Sigmoid colon (tissue), 6 donors: ENCODE measurements at regions not wholly inside any gene's neighbourhood (a gene's known extent, or its start where the extent isn't known, plus 50 kb on each side); places are given as distances from the start of the nearest gene placed in this dataset.

Source experiments
- DNase-seq: peaks from one replicate; pipeline ENCODE4 v3.0.0-alpha.2; 2019
- H3K27ac ChIP-seq, 4 donors: fragments of 200-600 bp; sonication (generic); one replicate each; pipeline ENCODE4 v1.5.1; 2016 to 2019; ENCODE audit warnings: mild to moderate bottlenecking in 1 of 4
- H3K27me3 ChIP-seq, 3 donors: fragments of 200-600 bp; sonication (generic); one replicate each; pipeline ENCODE4 v1.5.1; 2019; ENCODE audit warnings: mild to moderate bottlenecking in 1 of 3
- H3K36me3 ChIP-seq, 4 donors: fragments of 200-600 bp; sonication (generic); one replicate each; pipeline ENCODE4 v1.5.1; 2016 to 2019
- H3K4me1 ChIP-seq, 4 donors: fragments of 200-600 bp; sonication (generic); one replicate each; pipeline ENCODE4 v1.5.1; 2017 to 2019
- H3K4me3 ChIP-seq, 4 donors: fragments of 200-600 bp; sonication (generic); one replicate each; pipeline ENCODE4 v1.5.1; 2017 to 2019; ENCODE audit warnings: mild to moderate bottlenecking in 2 of 4, moderate library complexity in 1 of 4
- H3K9me3 ChIP-seq, 4 donors: fragments of 200-600 bp in 3 of 4; sonication (generic) in 3 of 4; one replicate each; pipeline versions ENCODE4 v1.5.1 to v1.6.1; 2013 to 2019
- CTCF ChIP-seq, 4 experiments: fragments of 450-650 bp in 3 of 4; fragments of 200-600 bp in 1 of 4; IDR thresholded peaks; one replicate each; pipeline ENCODE4 v1.5.1; 2016 to 2019; ENCODE audit warnings: antibody characterized with exemption in 4 of 4, mild to moderate bottlenecking in 3 of 4, moderate library complexity in 2 of 4
- EP300 ChIP-seq, 4 donors: sonication (generic); formaldehyde crosslinking; IDR thresholded peaks; one replicate each; pipeline ENCODE4 v1.6.1; 2017; ENCODE audit warnings: antibody characterized with exemption in 4 of 4
- POLR2A ChIP-seq, 2 donors: fragments of 450-650 bp; IDR thresholded peaks; one replicate each; pipeline ENCODE4 v1.6.1; 2016; ENCODE audit warnings: antibody characterized with exemption in 2 of 2, mild to moderate bottlenecking in 2 of 2, moderate library complexity in 2 of 2
- POLR2AphosphoS5 ChIP-seq, 4 donors: sonication (generic); formaldehyde crosslinking; IDR thresholded peaks; one replicate each; pipeline ENCODE4 v1.6.1; 2017; ENCODE audit warnings: antibody characterized with exemption in 4 of 4
- WGBS, 2 donors: extraction: QIAGEN DNeasy Blood & Tissue Kit; methylation state at CpG; one replicate each; pipeline ENCODE4 v1.1.7; 2013; 5-methylcytosine and 5-hydroxymethylcytosine counted together
- intact Hi-C: fragments of 100-400 bp; cut with DNase I; formaldehyde crosslinking; loops from one replicate; pipeline ENCODE4 v1.15.1; 2023
- donor health status: healthy with polysubstance abuse.
- donor health status: healthy.

DNA sequence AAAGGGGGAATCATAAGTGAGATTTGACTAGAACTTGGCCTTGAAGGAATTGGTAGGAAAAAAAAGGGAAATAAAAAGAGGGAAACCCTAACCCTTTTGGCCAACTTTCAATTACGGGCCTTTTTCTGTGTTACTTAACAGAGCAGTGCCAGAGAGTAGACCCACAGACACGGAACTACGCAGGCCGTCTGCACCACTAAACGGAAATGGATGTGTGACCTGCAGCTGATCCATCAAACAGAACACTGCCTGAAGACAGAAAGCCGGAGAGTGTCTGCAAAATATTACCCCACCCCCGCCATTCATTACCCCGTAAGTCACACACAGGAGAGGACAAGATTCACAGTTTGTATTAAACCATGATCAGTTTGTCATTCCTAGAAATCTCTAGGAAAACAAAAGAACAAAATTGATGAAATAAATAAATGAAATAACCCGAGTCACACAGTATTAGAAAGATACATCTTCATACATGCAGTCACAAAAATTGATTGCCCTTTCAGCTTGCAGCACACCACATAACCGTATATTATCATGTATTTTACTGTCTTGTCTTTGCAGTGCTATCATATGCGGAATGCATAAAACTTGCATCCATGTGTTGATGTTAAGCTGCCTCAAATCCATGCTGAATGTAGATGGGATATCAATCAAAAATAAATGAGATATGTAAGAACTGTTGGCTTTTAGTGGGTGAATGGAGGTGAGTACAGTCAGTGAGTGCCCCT, 424.7 kb downstream of the IRS2 start:
- DNase-seq = no peak
- intact Hi-C loops = no loop called here
- no peak overlapping the region for H3K27ac ChIP-seq
- H3K27me3 ChIP-seq = no peaks in the 10 kb centered on the region
- no peaks in the 10 kb centered on the region for H3K4me1 ChIP-seq
- TF ChIP-seq EP300 (IDR thresholded peaks at IDR 0.05) = no peak
- TF ChIP-seq CTCF (IDR thresholded peaks at IDR 0.05) = no peak
- TF ChIP-seq POLR2AphosphoS5 (IDR thresholded peaks at IDR 0.05) = no peak
- TF ChIP-seq POLR2A (IDR thresholded peaks at IDR 0.05) = no peak
- 79% methylated on average over 11 of the region's 11 CpGs for WGBS, 2 donors
- H3K4me3 ChIP-seq = no peak overlapping the region
- H3K36me3 ChIP-seq = no peaks in the 10 kb centered on the region
- H3K9me3 ChIP-seq = no peaks in the 10 kb centered on the region

DNA sequence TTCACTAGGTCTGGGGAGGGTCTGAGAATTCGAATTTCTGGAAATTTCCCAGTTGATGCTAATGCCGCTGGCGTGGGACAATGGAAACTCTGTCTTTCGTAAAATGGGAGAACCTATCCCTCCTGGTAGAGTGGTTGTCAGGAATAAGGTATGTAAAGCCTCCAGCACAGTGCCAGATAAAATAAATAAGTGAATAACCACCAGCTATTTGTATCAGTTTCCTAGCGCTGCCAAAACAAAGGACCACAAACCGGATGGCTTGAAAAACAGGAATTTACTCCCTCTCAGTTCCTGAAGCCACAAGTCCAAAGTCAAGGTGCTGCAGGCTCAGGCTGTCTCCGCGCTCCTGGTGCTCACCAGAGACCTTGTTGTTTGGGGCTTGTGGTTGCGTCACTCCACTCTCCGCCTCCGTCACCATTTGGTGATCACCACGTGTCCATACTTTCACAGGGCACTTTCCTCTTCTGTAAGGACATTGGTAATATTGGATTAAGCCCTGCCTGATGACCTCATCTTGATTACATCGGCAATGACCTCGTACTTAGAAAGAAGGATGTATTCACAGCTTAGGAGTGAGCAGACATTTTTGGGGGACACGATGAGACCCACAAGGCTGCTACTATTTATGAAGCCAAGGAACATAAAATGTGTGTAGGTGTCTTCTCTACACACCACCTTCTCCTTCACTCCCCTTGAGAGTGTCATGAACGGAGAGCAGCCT, 428.5 kb downstream of the IRS2 start:
- H3K27ac ChIP-seq = peak overlapping the region in 1 of 4 donors; percentile 21
- H3K9me3 ChIP-seq = no peaks in the 10 kb centered on the region
- no peak for DNase-seq
- TF ChIP-seq POLR2AphosphoS5 (IDR thresholded peaks at IDR 0.05) (no peak), POLR2A (IDR thresholded peaks at IDR 0.05) (no peak), EP300 (IDR thresholded peaks at IDR 0.05) (no peak), CTCF (IDR thresholded peaks at IDR 0.05) (no peak)
- intact Hi-C loops = no loop called here
- WGBS, 2 donors = 91 to 93% methylated on average over 16 of the region's 16 CpGs
- H3K27me3 ChIP-seq = no peaks in the 10 kb centered on the region
- no peaks in the 10 kb centered on the region for H3K36me3 ChIP-seq
- no peaks in the 10 kb centered on the region for H3K4me1 ChIP-seq
- no peak overlapping the region for H3K4me3 ChIP-seq

DNA sequence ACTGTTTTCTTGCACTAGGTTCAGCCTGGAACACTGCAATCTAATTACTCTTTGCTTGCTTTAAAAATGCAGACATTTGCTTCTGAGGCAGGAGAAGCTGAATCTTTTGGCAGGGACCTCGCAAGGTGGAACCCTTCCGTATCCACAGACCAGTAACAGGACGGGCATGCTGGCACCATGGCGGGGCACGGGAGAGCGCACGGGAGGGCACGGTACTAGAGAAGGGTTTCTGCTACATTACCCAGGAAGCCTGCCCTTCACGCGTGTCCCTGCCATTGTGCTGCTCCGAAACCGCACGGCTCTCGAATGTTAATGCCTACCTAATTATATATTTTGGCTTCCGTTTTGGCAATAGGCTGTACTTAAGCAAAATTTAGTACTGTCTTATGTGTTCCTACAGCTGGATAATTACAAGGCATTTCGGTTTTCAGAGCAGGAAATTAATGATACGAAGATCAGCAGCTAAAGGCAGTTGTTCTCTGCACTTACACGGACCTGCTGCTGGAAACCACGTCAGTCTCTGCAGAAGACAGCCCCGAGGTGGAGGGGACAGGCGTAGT, 430.4 kb downstream of the IRS2 start:
- Histone ChIP-seq H3K27me3 (no peaks in the 10 kb centered on the region), H3K36me3 (no peaks in the 10 kb centered on the region), H3K27ac (no peak overlapping the region), H3K9me3 (no peaks in the 10 kb centered on the region), H3K4me3 (no peak overlapping the region), H3K4me1 (no peaks in the 10 kb centered on the region)
- TF ChIP-seq POLR2AphosphoS5 (IDR thresholded peaks at IDR 0.05) (no peak), CTCF (IDR thresholded peaks at IDR 0.05) (no peak), POLR2A (IDR thresholded peaks at IDR 0.05) (no peak), EP300 (IDR thresholded peaks at IDR 0.05) (no peak)
- 91% methylated on average over 21 of the region's 21 CpGs for WGBS, 2 donors
- intact Hi-C loops = no loop called here
- DNase-seq = no peak

DNA sequence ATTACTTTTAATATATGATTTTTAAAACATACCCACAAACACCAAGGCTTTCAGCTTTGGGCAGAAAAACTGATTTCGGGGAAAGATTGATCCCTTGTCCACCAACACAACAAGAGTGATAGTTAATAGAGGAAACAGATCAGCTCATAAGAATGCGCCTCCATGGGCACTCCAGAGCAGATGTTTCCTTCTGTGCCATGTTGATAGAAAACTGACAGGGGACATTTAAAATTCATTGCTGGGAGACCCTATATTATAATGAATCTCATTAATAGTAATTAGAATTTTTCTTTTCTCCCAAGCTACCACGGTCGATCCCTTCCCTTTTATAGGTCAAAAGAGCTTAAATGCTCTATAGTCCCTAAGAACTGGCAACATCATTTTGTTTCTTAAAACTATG, 431.2 kb downstream of the IRS2 start:
- TF ChIP-seq EP300 (IDR thresholded peaks at IDR 0.05) (no peak), CTCF (IDR thresholded peaks at IDR 0.05) (no peak), POLR2A (IDR thresholded peaks at IDR 0.05) (no peak), POLR2AphosphoS5 (IDR thresholded peaks at IDR 0.05) (no peak)
- Histone ChIP-seq H3K27ac (no peak overlapping the region), H3K27me3 (no peaks in the 10 kb centered on the region), H3K36me3 (no peaks in the 10 kb centered on the region), H3K4me1 (no peaks in the 10 kb centered on the region), H3K9me3 (no peaks in the 10 kb centered on the region), H3K4me3 (no peak overlapping the region)
- intact Hi-C loops = no loop called here
- WGBS, 2 donors = 66 to 85% methylated on average over 4 of the region's 4 CpGs
- DNase-seq = no peak
